OCI-LY7 (cell line): ENCODE measurements at regions not wholly inside any gene's neighbourhood (a gene's known extent, or its start where the extent isn't known, plus 50 kb on each side); places are given as distances from the start of the nearest gene placed in this dataset.

Experiments used
- EZH2phosphoT487 ChIP-seq: fragments of 200-600 bp; sonication (generic); IDR thresholded peaks from 2 replicates; pipeline ENCODE4 v1.6.1; 2018; ENCODE audit warnings: low read depth, borderline replicate concordance, mild to moderate bottlenecking, mixed run types, antibody characterized with exemption, low read length, moderate library complexity, mixed read lengths
- TF ChIP-seq, protein P1 (sequence below): fragments of 200-600 bp; sonication (generic); conservative IDR thresholded peaks from 2 replicates; pipeline ENCODE4 v1.5.1; 2014; ENCODE audit warnings: mild to moderate bottlenecking, antibody characterized with exemption, low read length, moderate library complexity, mixed read lengths

DNA sequence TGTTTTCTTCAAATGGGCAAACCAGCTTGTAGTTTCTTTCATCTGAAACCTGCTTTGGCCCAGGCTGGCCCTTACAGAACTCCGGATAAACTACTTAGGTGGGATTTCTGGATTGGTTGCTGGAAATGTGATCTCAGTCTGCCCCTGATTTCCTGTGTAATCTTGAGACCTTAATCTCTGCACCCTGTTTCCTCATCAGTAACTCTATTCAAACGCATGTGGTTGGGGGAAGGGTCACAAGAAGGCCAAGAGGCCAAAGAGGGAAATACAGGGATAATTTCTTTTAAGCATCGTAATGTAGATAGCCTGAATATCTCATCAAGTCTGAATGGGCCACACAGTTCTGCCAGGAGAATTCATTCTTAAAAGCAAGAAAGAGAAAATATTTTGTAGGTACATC, 483.6 kb downstream of the LTN1 start:
- no peak for TF ChIP-seq EZH2phosphoT487
- TF ChIP-seq, protein P1, sequence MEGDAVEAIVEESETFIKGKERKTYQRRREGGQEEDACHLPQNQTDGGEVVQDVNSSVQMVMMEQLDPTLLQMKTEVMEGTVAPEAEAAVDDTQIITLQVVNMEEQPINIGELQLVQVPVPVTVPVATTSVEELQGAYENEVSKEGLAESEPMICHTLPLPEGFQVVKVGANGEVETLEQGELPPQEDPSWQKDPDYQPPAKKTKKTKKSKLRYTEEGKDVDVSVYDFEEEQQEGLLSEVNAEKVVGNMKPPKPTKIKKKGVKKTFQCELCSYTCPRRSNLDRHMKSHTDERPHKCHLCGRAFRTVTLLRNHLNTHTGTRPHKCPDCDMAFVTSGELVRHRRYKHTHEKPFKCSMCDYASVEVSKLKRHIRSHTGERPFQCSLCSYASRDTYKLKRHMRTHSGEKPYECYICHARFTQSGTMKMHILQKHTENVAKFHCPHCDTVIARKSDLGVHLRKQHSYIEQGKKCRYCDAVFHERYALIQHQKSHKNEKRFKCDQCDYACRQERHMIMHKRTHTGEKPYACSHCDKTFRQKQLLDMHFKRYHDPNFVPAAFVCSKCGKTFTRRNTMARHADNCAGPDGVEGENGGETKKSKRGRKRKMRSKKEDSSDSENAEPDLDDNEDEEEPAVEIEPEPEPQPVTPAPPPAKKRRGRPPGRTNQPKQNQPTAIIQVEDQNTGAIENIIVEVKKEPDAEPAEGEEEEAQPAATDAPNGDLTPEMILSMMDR: no peak
